Body of pancreas (tissue), 4 donors: ENCODE measurements at regions not wholly inside any gene's neighbourhood (a gene's known extent, or its start where the extent isn't known, plus 50 kb on each side); places are given as distances from the start of the nearest gene placed in this dataset.

ENCODE experiments used
- ATAC-seq: fragments of 150-250 bp; one replicate; pipeline ENCODE4 v1.9.1; 2016
- DNase-seq, 4 donors: peaks; one replicate each; pipeline ENCODE4 v3.0.0-alpha.2; 2019
- H3K27ac ChIP-seq, 4 donors: fragments of 200-600 bp; sonication (generic); 1 replicate in 3 of 4; 2 replicates in 1 of 4; pipeline versions ENCODE4 v1.5.1 to v1.6.1; 2016 to 2019; ENCODE audit warnings: mild to moderate bottlenecking in 1 of 4, mixed read lengths in 1 of 4, moderate library complexity in 1 of 4
- H3K27me3 ChIP-seq, 2 donors: fragments of 200-600 bp; sonication (generic); one replicate each; pipeline ENCODE4 v1.6.0; 2016; ENCODE audit warnings: mild to moderate bottlenecking in 1 of 2
- H3K36me3 ChIP-seq, 2 donors: fragments of 200-600 bp; sonication (generic); replicated peaks in 1 of 2; 2 replicates each; pipeline ENCODE4 v1.5.1; 2016; ENCODE audit warnings: low read depth in 2 of 2; ENCODE audit not compliant: insufficient read depth in 1 of 2
- H3K4me1 ChIP-seq: fragments of 200-600 bp; sonication (generic); one replicate; pipeline ENCODE4 v1.6.0; 2016
- H3K4me3 ChIP-seq, 2 donors: fragments of 200-600 bp; sonication (generic); 1 replicate in 1 of 2; 2 replicates in 1 of 2; pipeline ENCODE4 v1.5.1; 2016 to 2019
- H3K9me3 ChIP-seq, 3 donors: fragments of 200-600 bp; sonication (generic); 1 replicate in 2 of 3; 2 replicates in 1 of 3; pipeline ENCODE4 v1.5.1; 2016
- CTCF ChIP-seq, 7 experiments: fragments of 450-650 bp in 4 of 7; fragments of 200-600 bp in 3 of 7; sonication (generic) in 3 of 7; IDR thresholded peaks; one replicate each; pipeline ENCODE4 v1.5.1; 2016 to 2019; ENCODE audit warnings: antibody characterized with exemption in 7 of 7
- POLR2A ChIP-seq, 3 donors: fragments of 450-650 bp; IDR thresholded peaks; one replicate each; pipeline ENCODE4 v1.6.1; 2016; ENCODE audit warnings: antibody characterized with exemption in 3 of 3, mild to moderate bottlenecking in 2 of 3
- WGBS, 2 donors: methylation state at CpG; one replicate each; pipeline ENCODE4 v1.1.5; 2017; 5-methylcytosine and 5-hydroxymethylcytosine counted together
- intact Hi-C: fragments of 100-400 bp; cut with DNase I; formaldehyde crosslinking; loops from one replicate; pipeline ENCODE4 v1.15.1; 2023

GRCh38 chr10:4457597-4457996, 368.4 kb upstream of the AKR1E2 start:
- ATAC-seq = no peak
- no peak for DNase-seq
- WGBS, 2 donors = 82% methylated on average over 13 to 14 of the region's 14 CpGs

DNA sequence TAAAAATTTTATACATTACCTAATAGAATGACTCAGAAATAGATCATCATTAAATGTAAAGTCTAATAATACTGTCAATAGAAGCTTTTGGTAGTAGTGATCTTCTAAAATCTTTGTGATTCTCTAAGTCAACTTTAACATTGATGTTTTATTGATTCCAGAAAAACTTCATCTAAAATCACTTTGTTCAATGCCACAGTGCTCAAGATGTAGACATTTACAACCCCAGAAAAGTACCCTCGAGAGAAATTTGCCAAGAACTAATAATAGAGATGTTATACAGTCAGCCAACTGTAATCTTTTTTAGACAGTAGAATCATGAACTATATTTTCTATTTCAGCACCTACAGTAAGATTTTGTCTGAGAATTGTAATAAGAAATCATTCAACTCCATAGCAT, 369.2 kb upstream of the AKR1E2 start:
- H3K9me3 ChIP-seq = no peaks in the 10 kb centered on the region
- no peak overlapping the region for H3K27ac ChIP-seq
- no peak for DNase-seq
- TF ChIP-seq POLR2A (IDR thresholded peaks at IDR 0.05) (no peak), CTCF (IDR thresholded peaks at IDR 0.05) (no peak)
- H3K27me3 ChIP-seq = no peaks in the 10 kb centered on the region
- WGBS, 2 donors = 34 to 51% methylated on average over 1 of the region's 1 CpG
- intact Hi-C loops = no loop called here
- no peak for ATAC-seq
- H3K36me3 ChIP-seq = no peaks in the 10 kb centered on the region
- no peaks in the 10 kb centered on the region for H3K4me1 ChIP-seq
- H3K4me3 ChIP-seq = no peak overlapping the region

More at GRCh38 chr10:4457597-4457996, 368.4 kb upstream of the AKR1E2 start:
- Histone ChIP-seq H3K4me1 (no peaks in the 10 kb centered on the region), H3K9me3 (no peaks in the 10 kb centered on the region), H3K27me3 (no peaks in the 10 kb centered on the region), H3K4me3 (no peak overlapping the region), H3K27ac (no peak overlapping the region), H3K36me3 (no peaks in the 10 kb centered on the region)
- no peak for TF ChIP-seq CTCF (IDR thresholded peaks at IDR 0.05)
- TF ChIP-seq POLR2A (IDR thresholded peaks at IDR 0.05) = no peak
- intact Hi-C loops = no loop called here

- ATAC-seq = no peak
- Histone ChIP-seq H3K4me3 (no peak overlapping the region), H3K36me3 (no peaks in the 10 kb centered on the region), H3K27me3 (no peaks in the 10 kb centered on the region), H3K4me1 (no peaks in the 10 kb centered on the region), H3K9me3 (no peaks in the 10 kb centered on the region), H3K27ac (no peak overlapping the region)
- intact Hi-C loops = no loop called here
- WGBS, 2 donors = 48 to 55% methylated on average over 3 of the region's 3 CpGs
- no peak for DNase-seq
- TF ChIP-seq POLR2A (IDR thresholded peaks at IDR 0.05) = no peak
- TF ChIP-seq CTCF (IDR thresholded peaks at IDR 0.05) = no peak
These were observed 369.7 kb upstream of the AKR1E2 start for GRCh38 chr10:4456279-4456678.

DNA sequence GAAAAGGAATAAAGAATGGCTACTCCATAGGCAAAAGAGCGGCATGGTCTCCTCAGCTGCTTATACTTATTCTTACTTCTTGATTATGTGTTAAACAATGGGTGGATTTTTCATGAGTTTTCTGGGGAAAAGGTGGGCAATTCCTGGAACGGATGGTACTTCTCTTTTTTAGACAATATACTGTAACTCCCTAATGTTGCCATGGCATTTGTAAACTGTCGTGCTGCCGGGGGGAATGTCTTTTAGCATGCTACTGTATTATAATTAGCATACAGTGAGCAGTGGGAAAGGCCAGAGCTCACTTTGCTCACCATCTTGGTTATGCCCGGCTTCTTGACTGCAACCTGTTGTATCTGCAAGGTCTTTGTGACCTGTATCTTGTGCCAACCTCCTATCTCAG, 372.1 kb upstream of the AKR1E2 start:
- Histone ChIP-seq H3K36me3 (no peaks in the 10 kb centered on the region), H3K9me3 (no peaks in the 10 kb centered on the region), H3K4me1 (no peaks in the 10 kb centered on the region), H3K4me3 (no peak overlapping the region), H3K27ac (no peak overlapping the region), H3K27me3 (no peaks in the 10 kb centered on the region)
- WGBS, 2 donors = 62 to 68% methylated on average over 5 of the region's 5 CpGs
- intact Hi-C loops = no loop called here
- DNase-seq = no peak
- ATAC-seq = no peak
- TF ChIP-seq CTCF (IDR thresholded peaks at IDR 0.05) (no peak), POLR2A (IDR thresholded peaks at IDR 0.05) (no peak)

- TF ChIP-seq CTCF (IDR thresholded peaks at IDR 0.05) = no peak
- TF ChIP-seq POLR2A (IDR thresholded peaks at IDR 0.05) = no peak
- Histone ChIP-seq H3K27ac (no peak overlapping the region), H3K4me1 (no peaks in the 10 kb centered on the region), H3K9me3 (no peaks in the 10 kb centered on the region), H3K27me3 (no peaks in the 10 kb centered on the region), H3K36me3 (no peaks in the 10 kb centered on the region), H3K4me3 (no peak overlapping the region)
- intact Hi-C loops = no loop called here
- WGBS, 2 donors = 59 to 72% methylated on average over 8 of the region's 8 CpGs
- ATAC-seq = no peak
- no peak for DNase-seq
These were observed 372.7 kb upstream of the AKR1E2 start for GRCh38 chr10:4453276-4453675.
